HCT116 (cell line): ENCODE measurements at regions not wholly inside any gene's neighbourhood (a gene's known extent, or its start where the extent isn't known, plus 50 kb on each side); places are given as distances from the start of the nearest gene placed in this dataset.

ENCODE experiments used
- ATAC-seq: fragments of 200-7000 bp; cut with Tn5 transposase; 2 replicates; pipeline ENCODE4 v1.9.1; 2020; ENCODE audit warnings: mild to moderate bottlenecking, moderate library complexity
- BruUV-seq: library from RNA; stranded (reverse); fragments of 400-500 nt; replicated peaks from 2 replicates; lab custom pipeline; 2021; lab: Mats Ljungman, UMichigan
- CTCF ChIA-PET: fragments of 300-600 bp; sonication (Branson Sonifier 250); formaldehyde crosslinking; loops from one replicate; lab custom pipeline; 2021; ENCODE audit warnings: antibody characterized with exemption; lab: Charles Lee
- POLR2A ChIA-PET: fragments of 300-600, 350-600 bp; sonication (Branson Sonifier 250); formaldehyde crosslinking; loops from one replicate; lab custom pipeline; 2021; ENCODE audit warnings: antibody characterized with exemption; lab: Charles Lee
- RAD21 ChIA-PET, 2 experiments: fragments of 300-600 bp; sonication (Branson Sonifier 250); formaldehyde crosslinking; loops; one replicate each; lab custom pipeline; 2023; ENCODE audit warnings: low total read pairs in 2 of 2; ENCODE audit not compliant: uncharacterized antibody in 2 of 2, unreplicated experiment in 2 of 2, low non-redundant PET in 1 of 2; lab: Charles Lee
- DNase-seq: peaks from one replicate; pipeline ENCODE4 v3.0.0-alpha.2; 2010; ENCODE audit warnings: low read depth, low spot score
- H2AFZ ChIP-seq: fragments of 200-600 bp; shearing (Covaris generic), sonication (generic); 2 replicates; pipeline ENCODE4 v1.6.1; 2017; ENCODE audit warnings: low read depth, mixed run types, mixed read lengths, antibody characterized with exemption, low read length; ENCODE audit not compliant: poor library complexity, severe bottlenecking
- H3K27ac ChIP-seq: 2 replicates; pipeline ENCODE4 v1.5.1; 2012; ENCODE audit warnings: low read depth, low read length
- H3K27me3 ChIP-seq: fragments of 200-600 bp; sonication (generic); 2 replicates; pipeline ENCODE4 v1.6.1; 2016; ENCODE audit warnings: mixed run types, low read length, mixed read lengths; ENCODE audit not compliant: insufficient read depth
- H3K36me3 ChIP-seq, 2 experiments: fragments of 200-500 bp in 1 of 2; fragments of 200-600 bp in 1 of 2; sonication (Bioruptor generic) in 1 of 2; sonication (generic) in 1 of 2; 2 replicates each; pipeline versions ENCODE4 v1.5.1 to v1.6.1; 2014 to 2016; ENCODE audit warnings: low read length in 2 of 2, inconsistent platforms in 1 of 2, mixed read lengths in 1 of 2, mixed run types in 1 of 2; ENCODE audit not compliant: insufficient read depth in 2 of 2, control insufficient read depth in 1 of 2
- H3K4me1 ChIP-seq, 2 experiments: fragments of 200-600 bp in 1 of 2; sonication (generic) in 1 of 2; 2 replicates each; pipeline versions ENCODE4 v1.5.1 to v1.6.1; 2012 to 2017; ENCODE audit warnings: low read length in 2 of 2, inconsistent platforms in 1 of 2, mild to moderate bottlenecking in 1 of 2, mixed read lengths in 1 of 2, mixed run types in 1 of 2, moderate library complexity in 1 of 2; ENCODE audit not compliant: insufficient read depth in 2 of 2, control insufficient read depth in 1 of 2
- H3K4me2 ChIP-seq: fragments of 200-600 bp; sonication (generic); 2 replicates; pipeline ENCODE4 v1.6.1; 2017; ENCODE audit warnings: mixed run types, low read length, mixed read lengths
- H3K4me3 ChIP-seq, 2 experiments: fragments of 200-600 bp in 1 of 2; sonication (generic) in 1 of 2; replicated peaks in 1 of 2; 2 replicates each; pipeline ENCODE4 v1.5.1; 2011 to 2016; ENCODE audit warnings: low read length in 2 of 2, control low read depth in 1 of 2, low read depth in 1 of 2, mild to moderate bottlenecking in 1 of 2, mixed read lengths in 1 of 2, mixed run types in 1 of 2
- H3K79me2 ChIP-seq: fragments of 200-600 bp; sonication (generic); 2 replicates; pipeline ENCODE4 v1.6.1; 2017; ENCODE audit warnings: mild to moderate bottlenecking, mixed run types, low read length, moderate library complexity, mixed read lengths; ENCODE audit not compliant: insufficient read depth
- H3K9ac ChIP-seq: fragments of 200-600 bp; sonication (generic); 2 replicates; pipeline ENCODE4 v1.6.1; 2016; ENCODE audit warnings: low read length, mixed read lengths
- H3K9me2 ChIP-seq: fragments of 200-600 bp; sonication (generic), shearing (Covaris generic); 2 replicates; pipeline ENCODE4 v1.6.1; 2017; ENCODE audit warnings: mixed run types, mild to moderate bottlenecking, moderate library complexity; ENCODE audit not compliant: insufficient read depth
- H3K9me3 ChIP-seq, 2 experiments: fragments of 200-500 bp in 1 of 2; fragments of 200-600 bp in 1 of 2; sonication (Bioruptor generic) in 1 of 2; sonication (generic) in 1 of 2; 2 replicates each; pipeline ENCODE4 v1.6.1; 2014 to 2017; ENCODE audit warnings: low read length in 2 of 2, mixed read lengths in 2 of 2, inconsistent platforms in 1 of 2, low read depth in 1 of 2, mild to moderate bottlenecking in 1 of 2, mixed run types in 1 of 2, moderate library complexity in 1 of 2; ENCODE audit not compliant: control insufficient read depth in 1 of 2, insufficient read depth in 1 of 2
- H4K20me1 ChIP-seq: fragments of 200-600 bp; sonication (generic), shearing (Covaris generic); 2 replicates; pipeline ENCODE4 v1.6.1; 2017; ENCODE audit warnings: mixed run types, mild to moderate bottlenecking, moderate library complexity; ENCODE audit not compliant: insufficient read depth
- CEBPB ChIP-seq: IDR thresholded peaks from 2 replicates; pipeline ENCODE4 v1.6.1; 2012; ENCODE audit warnings: low read depth
- EGR1 ChIP-seq: IDR thresholded peaks from 2 replicates; pipeline ENCODE4 v1.6.1; 2012; ENCODE audit warnings: low read depth
- EZH2phosphoT487 ChIP-seq: fragments of 200-600 bp; IDR thresholded peaks from 2 replicates; pipeline ENCODE4 v1.6.1; 2018; ENCODE audit warnings: antibody characterized with exemption, borderline replicate concordance
- MAX ChIP-seq: IDR thresholded peaks from 2 replicates; pipeline ENCODE4 v1.6.1; 2012
- RAD21 ChIP-seq: IDR thresholded peaks from 2 replicates; pipeline ENCODE4 v1.6.1; 2012; ENCODE audit warnings: low read depth, mild to moderate bottlenecking
- REST ChIP-seq: IDR thresholded peaks from 2 replicates; pipeline ENCODE4 v1.6.1; 2012; ENCODE audit warnings: low read depth
- SIN3A ChIP-seq: IDR thresholded peaks from 2 replicates; pipeline ENCODE4 v1.6.1; 2012; ENCODE audit warnings: low read depth
- SP1 ChIP-seq: IDR thresholded peaks from 2 replicates; pipeline ENCODE4 v1.6.1; 2012; ENCODE audit warnings: low read depth
- ZBTB33 ChIP-seq: IDR thresholded peaks from 2 replicates; pipeline ENCODE4 v1.6.1; 2011; ENCODE audit warnings: mild to moderate bottlenecking, low read length, moderate library complexity; ENCODE audit not compliant: insufficient replicate concordance; ENCODE audit errors: extremely low read depth
- ZNF274 ChIP-seq: fragments of 200-500 bp; sonication (Bioruptor generic); IDR thresholded peaks from 2 replicates; pipeline ENCODE4 v1.6.1; 2014; ENCODE audit warnings: mild to moderate bottlenecking, low read depth, low read length, inconsistent platforms
- intact Hi-C: fragments of 100-400 bp; cut with micrococcal nuclease; formaldehyde crosslinking; loops from 2 replicates; pipeline ENCODE4 v1.10.0; 2022

GRCh38 chr20:40258931-40259330 lies 430.1 kb downstream of the MAFB start:
- Histone ChIP-seq H3K27me3 (no peaks in the 10 kb centered on the region; the same call in 1 of the 2 replicates), H3K4me1 (no peaks in the 10 kb centered on the region), H3K27ac (no peak overlapping the region), H3K9me3 (no peaks in the 10 kb centered on the region), H2AFZ (no peak overlapping the region), H3K4me2 (no peak overlapping the region), H3K36me3 (no peaks in the 10 kb centered on the region), H3K9me2 (no peaks in the 10 kb centered on the region), H3K9ac (no peak overlapping the region), H3K4me3 (no peak overlapping the region), H3K79me2 (no peaks in the 10 kb centered on the region), H4K20me1 (no peaks in the 10 kb centered on the region)
- no peak for DNase-seq
- POLR2A ChIA-PET, result no interaction called here
- RAD21 ChIA-PET, result no interaction called here
- TF ChIP-seq REST, result no peak
- no peak for TF ChIP-seq SP1
- no peak for TF ChIP-seq ZNF274
- intact Hi-C loops, result no loop called here
- no TSS peak for BruUV-seq
- CTCF ChIA-PET, result no interaction called here
- ATAC-seq, result no peak

GRCh38 chr20:40257763-40258162 lies 431.3 kb downstream of the MAFB start:
- Histone ChIP-seq H4K20me1 (no peaks in the 10 kb centered on the region), H3K36me3 (no peaks in the 10 kb centered on the region), H3K9me2 (no peaks in the 10 kb centered on the region), H3K79me2 (no peaks in the 10 kb centered on the region), H3K9ac (no peak overlapping the region), H3K27me3 (no peaks in the 10 kb centered on the region; the same call in 1 of the 2 replicates), H3K27ac (no peak overlapping the region), H3K4me1 (no peaks in the 10 kb centered on the region), H3K9me3 (no peaks in the 10 kb centered on the region), H3K4me3 (no peak overlapping the region), H2AFZ (no peak overlapping the region), H3K4me2 (no peak overlapping the region)
- ChIA-PET RAD21 (no interaction called here), POLR2A (no interaction called here), CTCF (no interaction called here)
- ATAC-seq, result no peak
- no TSS peak for BruUV-seq
- intact Hi-C loops, result no loop called here
- DNase-seq, result no peak
- TF ChIP-seq CEBPB (no peak), EGR1 (no peak), RAD21 (no peak), ZNF274 (no peak), REST (no peak), EZH2phosphoT487 (no peak), SP1 (no peak), MAX (no peak), ZBTB33 (no peak), SIN3A (no peak)
